H9 (cell line): ENCODE measurements at regions not wholly inside any gene's neighbourhood (a gene's known extent, or its start where the extent isn't known, plus 50 kb on each side); places are given as distances from the start of the nearest gene placed in this dataset.

Source experiments
- DNase-seq: peaks from one replicate; pipeline ENCODE4 v3.0.0-alpha.2; 2017
- H2AFZ ChIP-seq: one replicate; pipeline ENCODE4 v1.6.1; 2013; ENCODE audit warnings: mild to moderate bottlenecking, low read length, control low read depth, moderate library complexity
- H2AK5ac ChIP-seq: 2 replicates; pipeline ENCODE4 v1.6.1; 2013; ENCODE audit warnings: low read length, control low read depth, mixed read lengths; ENCODE audit not compliant: insufficient read length
- H2BK120ac ChIP-seq: one replicate; pipeline ENCODE4 v1.6.1; 2013; ENCODE audit warnings: low read depth, mild to moderate bottlenecking, low read length, control low read depth, inconsistent platforms; ENCODE audit not compliant: poor library complexity, severe bottlenecking
- H2BK12ac ChIP-seq: 2 replicates; pipeline ENCODE4 v1.6.1; 2013; ENCODE audit warnings: low read length, control low read depth, mixed read lengths, low read depth; ENCODE audit not compliant: insufficient read length
- H2BK15ac ChIP-seq: 2 replicates; pipeline ENCODE4 v1.6.1; 2013; ENCODE audit warnings: low read depth, low read length, control low read depth
- H2BK20ac ChIP-seq: one replicate; pipeline ENCODE4 v1.6.1; 2013; ENCODE audit warnings: low read depth, mild to moderate bottlenecking, low read length, control low read depth, inconsistent platforms; ENCODE audit not compliant: poor library complexity, severe bottlenecking
- H2BK5ac ChIP-seq: 2 replicates; pipeline ENCODE4 v1.6.1; 2013; ENCODE audit warnings: low read length, control low read depth, mixed read lengths; ENCODE audit not compliant: insufficient read length
- H3K14ac ChIP-seq: 2 replicates; pipeline ENCODE4 v1.6.1; 2013; ENCODE audit warnings: low read length, control low read depth; ENCODE audit not compliant: insufficient read depth
- H3K18ac ChIP-seq: 2 replicates; pipeline ENCODE4 v1.6.1; 2013; ENCODE audit warnings: low read depth, mild to moderate bottlenecking, mixed read lengths, low read length, control low read depth; ENCODE audit not compliant: insufficient read length
- H3K23ac ChIP-seq: 2 replicates; pipeline ENCODE4 v1.6.1; 2013; ENCODE audit warnings: low read length, control low read depth, mixed read lengths, low read depth; ENCODE audit not compliant: insufficient read length
- H3K23me2 ChIP-seq: 2 replicates; pipeline ENCODE4 v1.6.1; 2013; ENCODE audit warnings: low read depth, mild to moderate bottlenecking, mixed read lengths, low read length, control low read depth; ENCODE audit not compliant: insufficient read length, poor library complexity, severe bottlenecking
- H3K27ac ChIP-seq: 2 replicates; pipeline ENCODE4 v1.5.1; 2013; ENCODE audit warnings: low read length, control low read depth, mixed read lengths, low read depth; ENCODE audit not compliant: insufficient read length
- H3K27me3 ChIP-seq: 2 replicates; pipeline ENCODE4 v1.6.1; 2013; ENCODE audit warnings: low read length, control low read depth, inconsistent platforms; ENCODE audit not compliant: insufficient read depth
- H3K4ac ChIP-seq: 2 replicates; pipeline ENCODE4 v1.6.1; 2013; ENCODE audit warnings: low read depth, mild to moderate bottlenecking, control low read depth, inconsistent platforms, low read length, moderate library complexity
- H3K4me1 ChIP-seq: 2 replicates; pipeline ENCODE4 v1.6.1; 2013; ENCODE audit warnings: low read length, control low read depth, inconsistent platforms; ENCODE audit not compliant: insufficient read depth
- H3K4me2 ChIP-seq: 2 replicates; pipeline ENCODE4 v1.6.1; 2013; ENCODE audit warnings: low read length, control low read depth, mixed read lengths; ENCODE audit not compliant: insufficient read length, insufficient read depth
- H3K56ac ChIP-seq: 2 replicates; pipeline ENCODE4 v1.6.1; 2013; ENCODE audit warnings: low read depth, mild to moderate bottlenecking, mixed read lengths, low read length, control low read depth; ENCODE audit not compliant: insufficient read length
- H3K79me1 ChIP-seq: 2 replicates; pipeline ENCODE4 v1.6.1; 2013; ENCODE audit warnings: low read depth, mild to moderate bottlenecking, moderate library complexity, low read length, control low read depth, inconsistent platforms; ENCODE audit not compliant: insufficient read depth, poor library complexity, severe bottlenecking
- H3K79me2 ChIP-seq: 2 replicates; pipeline ENCODE4 v1.6.1; 2013; ENCODE audit warnings: low read length, control low read depth, inconsistent platforms; ENCODE audit not compliant: insufficient read depth
- H3K9ac ChIP-seq: 2 replicates; pipeline ENCODE4 v1.6.1; 2013; ENCODE audit warnings: low read length, control low read depth, mixed read lengths; ENCODE audit not compliant: insufficient read length; ENCODE audit errors: extremely low read depth
- H3K9me3 ChIP-seq: one replicate; pipeline ENCODE4 v1.6.1; 2013; ENCODE audit warnings: low read depth, low read length, inconsistent platforms; ENCODE audit not compliant: control insufficient read depth
- H3T11ph ChIP-seq: one replicate; pipeline ENCODE4 v1.6.1; 2013; ENCODE audit warnings: mild to moderate bottlenecking, low read length, control low read depth, inconsistent platforms
- H4K20me1 ChIP-seq: one replicate; pipeline ENCODE4 v1.6.1; 2013; ENCODE audit not compliant: control insufficient read depth, insufficient read length, insufficient read depth
- H4K5ac ChIP-seq: 2 replicates; pipeline ENCODE4 v1.6.1; 2013; ENCODE audit warnings: low read depth, mild to moderate bottlenecking, mixed read lengths, low read length, control low read depth; ENCODE audit not compliant: insufficient read length
- H4K8ac ChIP-seq: replicated peaks from 2 replicates; pipeline ENCODE4 v1.6.1; 2013; ENCODE audit warnings: low read length, control low read depth, mixed read lengths, low read depth; ENCODE audit not compliant: insufficient read length
- H4K91ac ChIP-seq: 2 replicates; pipeline ENCODE4 v1.6.1; 2013; ENCODE audit warnings: low read depth, mild to moderate bottlenecking, moderate library complexity, mixed read lengths, low read length, control low read depth; ENCODE audit not compliant: insufficient read length
- H3K27ac Mint-ChIP-seq, 3 experiments: 2 replicates in 2 of 3; 3 replicates in 1 of 3; pipeline ENCODE4 v1.8.0; 2020 to 2021; ENCODE audit warnings: mixed read lengths in 3 of 3, mild to moderate bottlenecking in 1 of 3, moderate library complexity in 1 of 3
- H3K27me3 Mint-ChIP-seq: 2 replicates; pipeline ENCODE4 v1.8.0; 2021; ENCODE audit warnings: low read depth, mild to moderate bottlenecking, moderate library complexity, mixed read lengths
- H3K36me3 Mint-ChIP-seq, 3 experiments: 2 replicates in 2 of 3; 3 replicates in 1 of 3; pipeline ENCODE4 v1.8.0; 2020 to 2021; ENCODE audit warnings: low read depth in 3 of 3, mixed read lengths in 3 of 3; ENCODE audit not compliant: insufficient read depth in 1 of 3
- H3K4me1 Mint-ChIP-seq, 2 experiments: 2 replicates each; pipeline ENCODE4 v1.8.0; 2020; ENCODE audit warnings: mixed read lengths in 2 of 2
- H3K4me3 Mint-ChIP-seq, 2 experiments: 2 replicates in 1 of 2; 3 replicates in 1 of 2; pipeline ENCODE4 v1.8.0; 2020 to 2021; ENCODE audit warnings: mild to moderate bottlenecking in 2 of 2, mixed read lengths in 2 of 2, moderate library complexity in 1 of 2
- H3K9me3 Mint-ChIP-seq, 2 experiments: 2 replicates in 1 of 2; 3 replicates in 1 of 2; pipeline ENCODE4 v1.8.0; 2020; ENCODE audit warnings: mild to moderate bottlenecking in 2 of 2, mixed read lengths in 2 of 2, moderate library complexity in 1 of 2
- WGBS: extraction: QIAGEN DNeasy Blood & Tissue Kit; methylation state at CpG from one replicate; pipeline ENCODE4 v1.1.7; 2013; ENCODE audit warnings: missing lambda C conversion rate, low lambda C conversion rate, mixed read lengths; ENCODE audit not compliant: insufficient read length; ENCODE audit errors: extremely low coverage; 5-methylcytosine and 5-hydroxymethylcytosine counted together
- TF ChIP-seq, protein P1 (sequence below): fragments of 200-600 bp; sonication (generic); conservative IDR thresholded peaks from 3 replicates; pipeline ENCODE4 v1.8.0; 2021; ENCODE audit warnings: antibody characterized with exemption, mild to moderate bottlenecking

- TF ChIP-seq, protein P1, sequence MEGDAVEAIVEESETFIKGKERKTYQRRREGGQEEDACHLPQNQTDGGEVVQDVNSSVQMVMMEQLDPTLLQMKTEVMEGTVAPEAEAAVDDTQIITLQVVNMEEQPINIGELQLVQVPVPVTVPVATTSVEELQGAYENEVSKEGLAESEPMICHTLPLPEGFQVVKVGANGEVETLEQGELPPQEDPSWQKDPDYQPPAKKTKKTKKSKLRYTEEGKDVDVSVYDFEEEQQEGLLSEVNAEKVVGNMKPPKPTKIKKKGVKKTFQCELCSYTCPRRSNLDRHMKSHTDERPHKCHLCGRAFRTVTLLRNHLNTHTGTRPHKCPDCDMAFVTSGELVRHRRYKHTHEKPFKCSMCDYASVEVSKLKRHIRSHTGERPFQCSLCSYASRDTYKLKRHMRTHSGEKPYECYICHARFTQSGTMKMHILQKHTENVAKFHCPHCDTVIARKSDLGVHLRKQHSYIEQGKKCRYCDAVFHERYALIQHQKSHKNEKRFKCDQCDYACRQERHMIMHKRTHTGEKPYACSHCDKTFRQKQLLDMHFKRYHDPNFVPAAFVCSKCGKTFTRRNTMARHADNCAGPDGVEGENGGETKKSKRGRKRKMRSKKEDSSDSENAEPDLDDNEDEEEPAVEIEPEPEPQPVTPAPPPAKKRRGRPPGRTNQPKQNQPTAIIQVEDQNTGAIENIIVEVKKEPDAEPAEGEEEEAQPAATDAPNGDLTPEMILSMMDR: no peak
- Histone ChIP-seq H3K27me3 (no peaks in the 10 kb centered on the region; the same call in 1 of the 2 replicates), H4K5ac (no peak overlapping the region), H2BK12ac (no peak overlapping the region), H3K79me1 (no peaks in the 10 kb centered on the region), H4K8ac (no peak overlapping the region), H2BK20ac (no peak overlapping the region), H4K20me1 (no peaks in the 10 kb centered on the region), H3K23me2 (no peaks in the 10 kb centered on the region), H3K4me1 (no peaks in the 10 kb centered on the region), H3K18ac (no peak overlapping the region), H3K4me2 (no peak overlapping the region), H3K14ac (no peak overlapping the region), H2AK5ac (no peak overlapping the region), H2BK120ac (no peak overlapping the region), H3K4ac (no peak overlapping the region), H2BK15ac (no peak overlapping the region), H3K79me2 (no peaks in the 10 kb centered on the region), H3K9ac (no peak overlapping the region), H3K56ac (no peak overlapping the region), H4K91ac (no peak overlapping the region), H2AFZ (no peak overlapping the region), H3K27ac (no peak overlapping the region), H3K23ac (no peak overlapping the region), H2BK5ac (no peak overlapping the region), H3T11ph (no peak overlapping the region), H3K9me3 (no peaks in the 10 kb centered on the region)
- H3K9me3 Mint-ChIP-seq: peaks cover 3% of the 10 kb centered on the region in 2 experiments; a peak in 3 of 5 replicates
- H3K27ac Mint-ChIP-seq: no peak overlapping the region
- no peaks in the 10 kb centered on the region for H3K27me3 Mint-ChIP-seq
- H3K4me3 Mint-ChIP-seq: no peak overlapping the region
- peaks cover 7% of the 10 kb centered on the region in 2 experiments; a peak in 2 of 4 replicates for H3K4me1 Mint-ChIP-seq
- DNase-seq: no peak
- no CpG with 5 or more reads among the region's 17 CpGs for WGBS
- H3K36me3 Mint-ChIP-seq: peaks cover 0 to 1% (median 0%) of the 10 kb centered on the region in 3 experiments; a peak in 2 of 7 replicates
Measured at GRCh38 chr1:242689378-242689777, 164.9 kb upstream of the PLD5 start.
